GM12892 (cell line): ENCODE measurements at regions not wholly inside any gene's neighbourhood (a gene's known extent, or its start where the extent isn't known, plus 50 kb on each side); places are given as distances from the start of the nearest gene placed in this dataset.

Source experiments
- DNase-seq: peaks from one replicate; pipeline ENCODE4 v3.0.0; 2011; ENCODE audit not compliant: insufficient read length
- FAIRE-seq: peaks from 2 replicates; lab custom pipeline; 2011; peaks lifted over from hg19 to GRCh38; lab: Jason Lieb, UNC
- POLR2A ChIP-seq: IDR thresholded peaks from 2 replicates; pipeline ENCODE4 v1.6.1; 2011; ENCODE audit warnings: low read depth, low read length, control low read depth
- POLR2AphosphoS5 ChIP-seq: IDR thresholded peaks from 2 replicates; pipeline ENCODE4 v1.6.1; 2011; ENCODE audit warnings: low read depth, low read length, control low read depth
- TAF1 ChIP-seq: IDR thresholded peaks from 2 replicates; pipeline ENCODE4 v1.6.1; 2011; ENCODE audit warnings: low read depth, mild to moderate bottlenecking, control low read depth, low read length, borderline replicate concordance

- no peak for TF ChIP-seq TAF1
- no peak for TF ChIP-seq POLR2AphosphoS5
- TF ChIP-seq POLR2A = no peak
- DNase-seq = no peak
- FAIRE-seq = no peak
Measured at GRCh38 chrX:99184153-99184552, 1225.9 kb downstream of the PCDH19 start.

GRCh38 chrX:99172958-99173357 lies 1237.1 kb downstream of the PCDH19 start:
- DNase-seq = no peak
- TF ChIP-seq TAF1 (no peak), POLR2A (no peak), POLR2AphosphoS5 (no peak)
- no peak for FAIRE-seq

DNA sequence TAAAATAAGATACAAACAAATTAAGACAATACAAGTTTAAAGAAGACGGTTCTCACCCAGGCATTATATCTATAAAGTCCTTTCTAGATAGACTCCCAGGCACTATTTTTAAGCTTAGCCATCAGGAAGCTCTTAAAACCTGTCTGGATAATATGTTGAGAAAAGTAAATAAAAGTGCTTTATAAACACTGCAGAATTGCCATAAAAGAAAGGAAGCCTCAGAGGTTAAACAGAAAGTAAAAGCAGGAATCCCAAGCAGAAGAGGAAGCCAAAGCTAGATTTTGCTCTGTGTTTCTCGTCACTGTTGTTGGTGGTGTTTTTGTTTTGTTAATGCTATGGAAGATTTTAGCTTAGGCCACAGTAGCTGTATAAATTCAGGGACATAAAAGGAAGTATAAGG lies 1267.3 kb downstream of the PCDH19 start:
- FAIRE-seq = no peak
- TF ChIP-seq TAF1 = no peak
- no peak for TF ChIP-seq POLR2A
- TF ChIP-seq POLR2AphosphoS5 = no peak
- DNase-seq = no peak

DNA sequence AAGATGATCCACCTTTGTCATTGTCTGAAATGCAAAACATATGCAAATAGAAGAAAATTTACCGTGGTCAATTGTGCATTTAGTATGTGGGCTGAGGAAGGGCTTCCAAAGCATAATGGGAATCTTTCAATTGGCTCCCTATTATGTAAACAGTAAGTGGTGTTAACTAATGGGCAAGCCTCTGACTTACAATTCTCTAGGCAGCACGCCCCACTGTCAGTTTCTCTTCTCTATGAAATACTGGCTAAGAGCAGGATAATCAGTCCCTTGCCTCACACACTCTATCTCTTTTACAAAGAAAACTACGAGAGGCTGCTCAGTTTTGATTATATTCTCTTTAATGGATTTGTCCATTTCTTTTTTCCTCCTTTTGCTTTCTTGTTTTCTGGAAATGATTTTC lies 1272.6 kb downstream of the PCDH19 start:
- TF ChIP-seq POLR2AphosphoS5 (no peak), POLR2A (no peak), TAF1 (no peak)
- DNase-seq = no peak
- no peak for FAIRE-seq

- DNase-seq = no peak
- TF ChIP-seq POLR2AphosphoS5 = no peak
- TF ChIP-seq POLR2A = no peak
- no peak for TF ChIP-seq TAF1
- FAIRE-seq = no peak
Measured at GRCh38 chrX:99117011-99117410, 1293.1 kb downstream of the PCDH19 start.

GRCh38 chrX:99095965-99096635 lies 1314.0 kb downstream of the PCDH19 start:
- no peak for FAIRE-seq

DNA sequence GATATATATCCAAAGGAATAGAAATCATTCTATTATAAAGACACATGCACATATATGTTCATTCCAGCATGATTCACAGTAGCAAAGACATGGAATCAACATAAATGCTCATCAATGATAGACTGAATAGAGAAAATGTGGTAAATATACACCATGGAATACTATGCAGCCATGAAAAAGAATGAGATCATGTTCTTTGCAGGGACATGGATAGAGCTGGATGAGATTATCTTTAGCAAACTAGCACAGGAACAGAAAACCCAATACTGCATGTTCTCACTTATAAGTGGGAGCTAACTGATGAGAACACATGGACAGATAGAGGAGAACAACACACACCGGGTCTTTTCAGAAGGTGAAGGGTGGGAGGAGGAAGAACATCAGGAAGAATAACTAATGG lies 1318.6 kb downstream of the PCDH19 start:
- FAIRE-seq = no peak
- TF ChIP-seq POLR2A (no peak), TAF1 (no peak), POLR2AphosphoS5 (no peak)
- DNase-seq = no peak

More at GRCh38 chrX:99095965-99096635, 1314.0 kb downstream of the PCDH19 start:
- no peak for TF ChIP-seq TAF1
- no peak for DNase-seq

- no peak for DNase-seq
- no peak for FAIRE-seq
- TF ChIP-seq TAF1 = no peak
- TF ChIP-seq POLR2AphosphoS5 = no peak
- no peak for TF ChIP-seq POLR2A
Measured at GRCh38 chrX:99078301-99078700, 1331.8 kb downstream of the PCDH19 start.

DNA sequence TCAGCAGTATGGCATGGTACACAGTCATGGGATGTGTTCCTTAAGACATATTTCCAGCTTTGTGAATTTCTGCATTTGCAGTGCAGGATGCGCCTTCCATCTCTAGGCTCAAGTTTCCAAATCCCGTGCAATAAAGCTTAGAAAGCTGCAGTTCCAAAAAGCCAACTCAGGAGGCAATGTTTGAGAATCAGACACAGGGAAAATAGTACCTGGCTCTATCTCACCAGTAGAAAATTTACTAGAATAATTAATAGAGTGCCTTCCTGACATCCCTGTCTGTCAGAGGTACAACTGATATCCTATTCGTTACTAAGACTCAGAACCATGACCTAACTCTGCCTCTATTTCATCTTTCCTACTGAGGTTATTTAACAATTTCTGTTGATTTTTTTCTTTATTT lies 1333.0 kb downstream of the PCDH19 start:
- DNase-seq (no peak), FAIRE-seq (no peak)
- no peak for TF ChIP-seq TAF1
- no peak for TF ChIP-seq POLR2AphosphoS5
- no peak for TF ChIP-seq POLR2A

DNA sequence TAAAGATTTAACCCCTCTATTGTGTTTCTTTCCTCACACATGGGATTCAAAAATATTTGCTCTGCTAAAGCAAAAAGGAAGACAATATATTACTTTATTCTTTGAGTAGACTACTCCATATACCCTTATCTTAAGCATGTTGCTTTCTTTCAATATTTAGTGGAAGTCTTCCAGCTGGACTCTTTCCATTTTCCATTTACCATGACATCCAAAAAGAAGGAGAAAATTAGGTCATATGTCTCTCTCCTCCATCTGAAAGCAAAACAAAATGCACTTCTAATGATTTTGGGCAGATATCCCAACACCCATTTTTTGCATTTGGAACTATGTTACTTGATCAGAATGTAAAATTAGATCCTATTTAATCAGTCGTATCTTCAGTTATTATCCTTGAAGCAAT lies 1336.5 kb downstream of the PCDH19 start:
- DNase-seq (no peak), FAIRE-seq (no peak)
- no peak for TF ChIP-seq POLR2A
- no peak for TF ChIP-seq TAF1
- no peak for TF ChIP-seq POLR2AphosphoS5

GRCh38 chrX:99051639-99052038 lies 1358.4 kb downstream of the PCDH19 start:
- TF ChIP-seq POLR2AphosphoS5 (no peak), TAF1 (no peak), POLR2A (no peak)
- DNase-seq (no peak), FAIRE-seq (peak; percentile 21)

- TF ChIP-seq POLR2A (no peak), POLR2AphosphoS5 (no peak), TAF1 (no peak)
- no peak for DNase-seq
- FAIRE-seq = no peak
Measured at GRCh38 chrX:99033226-99033901, 1376.7 kb downstream of the PCDH19 start.
